ENCODE measurements at regions not wholly inside any gene's neighbourhood (a gene's known extent, or its start where the extent isn't known, plus 50 kb on each side); places are given as distances from the start of the nearest gene placed in this dataset.

GRCh38 chr18:7415081-7415894 is 151.8 kb upstream of the PTPRM start:
- H3K9me2 ChIP-seq (ENCODE audit: insufficient read depth), result no peaks in the 10 kb centered on the region
- H3K27me3 ChIP-seq (ENCODE audit: insufficient read depth, low read length), result no peaks in the 10 kb centered on the region
- TF ChIP-seq ELF1 (IDR thresholded peaks at IDR 0.05; ENCODE audit: borderline replicate concordance, low read depth) (no peak), SP1 (IDR thresholded peaks at IDR 0.05; ENCODE audit: low read depth) (no peak), JUND (IDR thresholded peaks at IDR 0.05) (no peak), ZNF274 (IDR thresholded peaks at IDR 0.05; ENCODE audit: low read depth, low read length) (no peak), POLR2AphosphoS5 (IDR thresholded peaks at IDR 0.05; ENCODE audit: low read depth, low read length) (no peak), REST (IDR thresholded peaks at IDR 0.05; ENCODE audit: low read depth) (no peak), MAX (IDR thresholded peaks at IDR 0.05) (no peak), CEBPB (IDR thresholded peaks at IDR 0.05; ENCODE audit: low read depth) (no peak), TCF7L2 (IDR thresholded peaks at IDR 0.05; ENCODE audit: borderline replicate concordance, extremely low read depth, insufficient read depth, insufficient read length) (no peak), ZBTB33 (IDR thresholded peaks at IDR 0.05; ENCODE audit: extremely low read depth, insufficient replicate concordance, low read length) (no peak), RAD21 (IDR thresholded peaks at IDR 0.05; ENCODE audit: low read depth) (no peak), EZH2 (IDR thresholded peaks at IDR 0.05) (no peak), ZFX (IDR thresholded peaks at IDR 0.05) (no peak), EGR1 (IDR thresholded peaks at IDR 0.05; ENCODE audit: low read depth) (no peak)
- no peak overlapping the region for H3K27ac ChIP-seq (ENCODE audit: low read depth, low read length)
- H2AFZ ChIP-seq (ENCODE audit: low read depth, low read length, poor library complexity, severe bottlenecking), result no peak overlapping the region
- no peaks in the 10 kb centered on the region for H4K20me1 ChIP-seq (ENCODE audit: insufficient read depth)
- no peak for ATAC-seq
- DNase-seq (ENCODE audit: low read depth, low spot score), result no peak
- peaks cover 0 to 4% of the 10 kb centered on the region in 2 experiments; a peak in 1 of 4 replicates for H3K9me3 ChIP-seq (ENCODE audit: control insufficient read depth in 1 of 2, insufficient read depth in 1 of 2, low read depth in 1 of 2, low read length in 2 of 2)
- H3K9ac ChIP-seq (ENCODE audit: low read length), result no peak overlapping the region
- BruUV-seq (replicated peaks), result no TSS peak
- RAD21 ChIA-PET (ENCODE audit: low non-redundant PET in 1 of 2, low total read pairs in 2 of 2, uncharacterized antibody in 2 of 2, unreplicated experiment in 2 of 2), result no interaction called here
- intact Hi-C loops (cut with micrococcal nuclease), result no loop called here
- H3K4me3 ChIP-seq (replicated peaks in 1 of 2; ENCODE audit: low read depth in 1 of 2, low read length in 2 of 2), result no peak overlapping the region
- H3K79me2 ChIP-seq (ENCODE audit: insufficient read depth, low read length), result no peaks in the 10 kb centered on the region
- CTCF ChIA-PET, result no interaction called here
- no peak overlapping the region for H3K4me2 ChIP-seq (ENCODE audit: low read length)
- no peaks in the 10 kb centered on the region for H3K36me3 ChIP-seq (ENCODE audit: control insufficient read depth in 1 of 2, insufficient read depth in 2 of 2, low read length in 2 of 2)
- POLR2A ChIA-PET, result no interaction called here
- H3K4me1 ChIP-seq (ENCODE audit: control insufficient read depth in 1 of 2, insufficient read depth in 2 of 2, low read length in 2 of 2), result no peaks in the 10 kb centered on the region

Measured in HCT116 (cell line).